Uterus (tissue), 2 donors: ENCODE measurements at regions not wholly inside any gene's neighbourhood (a gene's known extent, or its start where the extent isn't known, plus 50 kb on each side); places are given as distances from the start of the nearest gene placed in this dataset.

Experiments used
- POLR2A ChIP-seq, 2 donors: fragments of 450-650 bp; IDR thresholded peaks; one replicate each; pipeline ENCODE4 v1.6.1; 2016; ENCODE audit warnings: antibody characterized with exemption in 2 of 2, mild to moderate bottlenecking in 1 of 2, moderate library complexity in 1 of 2
- TF ChIP-seq, protein P1 (sequence below), 4 experiments: fragments of 200-600 bp in 2 of 4; fragments of 450-650 bp in 2 of 4; sonication (generic) in 2 of 4; IDR thresholded peaks; one replicate each; pipeline ENCODE4 v1.5.1; 2016 to 2019; ENCODE audit warnings: antibody characterized with exemption in 4 of 4, mild to moderate bottlenecking in 2 of 4, moderate library complexity in 1 of 4

DNA sequence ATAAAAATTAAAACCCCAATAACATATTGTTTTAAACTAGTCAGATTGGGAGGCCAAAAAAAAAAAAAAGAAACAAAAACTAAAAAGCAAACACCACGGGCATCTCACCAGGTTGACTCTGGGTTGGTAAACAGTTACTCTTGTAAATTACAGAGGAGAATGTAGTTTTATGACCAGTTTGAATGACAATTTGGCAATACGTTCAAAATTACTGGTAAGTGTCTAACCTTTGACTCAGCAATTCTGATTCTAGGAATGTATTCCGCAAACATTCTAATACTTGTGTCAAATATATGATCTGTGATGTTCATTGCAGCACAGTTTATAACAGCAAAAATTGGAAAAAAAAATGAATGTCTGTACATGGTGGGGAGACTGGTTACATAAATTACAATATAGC is 1376.0 kb downstream of the TBC1D22A start:
- TF ChIP-seq POLR2A (IDR thresholded peaks at IDR 0.05), result no peak
- TF ChIP-seq, protein P1, sequence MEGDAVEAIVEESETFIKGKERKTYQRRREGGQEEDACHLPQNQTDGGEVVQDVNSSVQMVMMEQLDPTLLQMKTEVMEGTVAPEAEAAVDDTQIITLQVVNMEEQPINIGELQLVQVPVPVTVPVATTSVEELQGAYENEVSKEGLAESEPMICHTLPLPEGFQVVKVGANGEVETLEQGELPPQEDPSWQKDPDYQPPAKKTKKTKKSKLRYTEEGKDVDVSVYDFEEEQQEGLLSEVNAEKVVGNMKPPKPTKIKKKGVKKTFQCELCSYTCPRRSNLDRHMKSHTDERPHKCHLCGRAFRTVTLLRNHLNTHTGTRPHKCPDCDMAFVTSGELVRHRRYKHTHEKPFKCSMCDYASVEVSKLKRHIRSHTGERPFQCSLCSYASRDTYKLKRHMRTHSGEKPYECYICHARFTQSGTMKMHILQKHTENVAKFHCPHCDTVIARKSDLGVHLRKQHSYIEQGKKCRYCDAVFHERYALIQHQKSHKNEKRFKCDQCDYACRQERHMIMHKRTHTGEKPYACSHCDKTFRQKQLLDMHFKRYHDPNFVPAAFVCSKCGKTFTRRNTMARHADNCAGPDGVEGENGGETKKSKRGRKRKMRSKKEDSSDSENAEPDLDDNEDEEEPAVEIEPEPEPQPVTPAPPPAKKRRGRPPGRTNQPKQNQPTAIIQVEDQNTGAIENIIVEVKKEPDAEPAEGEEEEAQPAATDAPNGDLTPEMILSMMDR (IDR thresholded peaks at IDR 0.05), result no peak
